H1 (cell line): ENCODE measurements at regions not wholly inside any gene's neighbourhood (a gene's known extent, or its start where the extent isn't known, plus 50 kb on each side); places are given as distances from the start of the nearest gene placed in this dataset.

Source experiments
- E2F6 ChIP-seq: IDR thresholded peaks from 2 replicates; pipeline ENCODE4 v1.6.1; 2012; ENCODE audit warnings: inconsistent platforms
- RFX5 ChIP-seq: IDR thresholded peaks from 2 replicates; pipeline ENCODE4 v1.6.1; 2011; ENCODE audit warnings: low read depth, low read length, improper control_type of control experiment, borderline replicate concordance
- SP2 ChIP-seq: IDR thresholded peaks from 2 replicates; pipeline ENCODE4 v1.6.1; 2012; ENCODE audit warnings: mild to moderate bottlenecking, low read length, inconsistent platforms

DNA sequence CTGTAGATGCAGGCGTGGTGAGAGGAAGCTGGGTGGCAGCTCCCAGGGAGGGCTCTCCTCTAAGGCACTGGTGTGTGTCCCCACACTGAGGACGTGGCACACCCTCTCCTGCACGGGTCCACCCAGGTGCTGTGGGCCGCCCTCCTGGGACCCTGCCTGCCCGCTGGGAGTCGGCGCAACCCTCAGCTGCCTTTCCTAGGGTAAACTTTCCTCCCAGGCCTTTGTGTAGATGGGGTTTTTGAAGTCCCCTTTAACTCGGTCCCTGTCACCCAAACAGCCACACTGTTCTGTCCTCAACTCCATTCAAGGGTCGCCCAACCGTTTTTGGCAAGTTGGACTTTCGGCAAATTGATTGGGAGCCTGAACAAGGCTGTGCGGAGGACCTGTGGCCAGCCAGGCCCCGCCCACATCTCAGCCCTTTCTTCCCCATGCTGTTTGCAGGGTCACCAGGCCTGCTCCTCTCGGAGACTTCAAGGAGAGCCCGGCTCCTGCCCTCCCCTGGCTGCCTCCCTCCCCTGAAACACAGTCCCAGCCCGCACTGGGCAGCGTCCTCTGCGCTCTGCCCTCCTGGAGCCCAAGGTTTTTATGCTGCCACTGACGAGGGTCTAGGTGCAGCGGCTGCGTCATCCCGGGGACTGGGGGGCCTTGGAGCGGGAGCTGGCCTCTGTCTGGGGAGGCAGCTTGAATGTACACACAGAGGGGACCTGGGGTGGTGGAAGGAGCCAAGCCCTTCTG, 1126.2 kb downstream of the BRD1 start (continued):
- no peak for TF ChIP-seq SP2
- no peak for TF ChIP-seq E2F6
- no peak for TF ChIP-seq RFX5
